ENCODE measurements at regions not wholly inside any gene's neighbourhood (a gene's known extent, or its start where the extent isn't known, plus 50 kb on each side); places are given as distances from the start of the nearest gene placed in this dataset.

DNA sequence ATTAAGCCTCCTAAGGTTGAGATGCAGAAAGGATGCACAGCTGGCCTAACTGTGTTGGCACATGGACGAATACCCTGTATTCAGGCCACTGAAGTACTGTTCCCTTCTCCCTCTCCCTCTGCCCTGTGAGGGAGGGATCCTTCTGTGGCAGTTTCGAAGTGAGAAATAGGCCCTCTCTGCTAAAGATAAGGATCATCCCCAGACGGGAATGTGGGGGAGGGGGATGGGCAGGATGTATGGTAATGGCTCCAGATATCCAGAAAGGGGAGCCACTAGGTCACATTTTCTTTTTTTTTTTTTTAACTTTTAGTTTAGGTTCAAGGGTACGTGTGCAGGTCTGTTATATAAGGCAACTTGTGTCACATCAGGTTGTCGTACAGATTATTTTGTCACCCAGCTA is 463.1 kb downstream of the TBL1XR1 start:
- no peak for DNase-seq (ENCODE audit: low read depth)

DNA sequence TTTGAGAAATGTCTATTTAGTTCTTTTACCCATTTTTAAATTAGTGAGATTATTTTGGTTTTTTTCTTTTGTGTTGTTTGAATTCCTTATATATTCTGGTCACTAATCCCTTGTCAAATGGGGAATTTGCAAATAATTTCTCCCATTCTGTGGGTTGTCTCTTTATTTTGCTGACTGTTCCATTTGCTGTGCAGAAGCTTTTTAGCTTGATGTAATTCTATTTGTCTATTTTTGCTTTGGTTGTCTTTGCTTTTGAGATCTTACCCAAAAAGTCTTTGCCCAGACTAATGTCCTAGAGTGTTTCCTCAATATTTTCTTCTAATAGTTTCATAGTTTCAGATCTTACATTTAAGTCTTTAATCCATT is 472.9 kb downstream of the TBL1XR1 start:
- DNase-seq (ENCODE audit: low read depth) = no peak

DNA sequence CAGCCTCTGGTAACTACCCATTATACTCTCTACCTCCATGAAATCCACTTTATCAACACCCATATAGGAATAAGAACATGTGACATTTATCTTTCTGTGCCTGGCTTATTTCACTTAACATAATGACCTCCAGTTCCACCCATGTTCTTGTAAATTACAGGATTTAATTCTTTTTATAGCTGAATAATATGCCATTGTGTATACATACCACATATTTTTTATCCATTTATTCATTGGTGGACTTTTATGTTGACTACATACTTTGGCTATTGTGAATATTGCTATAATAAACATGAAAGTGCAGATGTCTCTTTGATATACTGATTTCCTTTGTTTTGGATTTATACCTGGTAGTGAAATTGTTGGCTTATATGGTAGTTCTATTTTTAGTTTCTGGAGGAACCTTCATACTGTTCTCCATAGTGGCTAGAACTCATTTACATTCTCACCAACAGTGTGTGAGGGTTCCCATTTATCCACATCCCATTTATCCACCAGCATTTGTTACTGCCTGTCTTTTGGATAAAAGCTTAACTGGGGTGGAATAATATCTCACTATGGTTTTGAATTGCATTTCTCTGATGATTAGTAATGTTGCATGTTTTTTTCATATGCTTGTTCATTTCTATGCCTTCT is 473.4 kb downstream of the TBL1XR1 start:
- DNase-seq (ENCODE audit: low read depth) = no peak

DNA sequence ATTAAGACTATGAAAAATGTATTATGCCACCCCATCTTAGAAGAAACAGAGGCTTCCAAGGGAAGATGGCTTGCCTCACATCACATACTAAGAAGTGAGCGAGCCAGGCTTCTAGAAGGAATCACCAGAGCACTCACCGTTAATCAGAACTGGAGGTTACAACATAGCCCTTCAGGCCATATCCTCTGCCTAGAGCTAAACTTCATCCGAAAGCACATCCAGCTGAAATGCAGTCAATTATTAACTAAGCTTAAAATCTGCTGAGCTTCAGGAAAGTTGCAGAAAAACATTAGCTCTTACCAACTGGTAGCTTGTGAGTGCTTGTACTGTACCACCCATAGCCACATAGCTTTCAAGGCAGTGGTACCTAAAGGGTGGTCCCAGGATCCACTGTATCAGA is 483.2 kb downstream of the TBL1XR1 start:
- DNase-seq (ENCODE audit: low read depth) = no peak

DNA sequence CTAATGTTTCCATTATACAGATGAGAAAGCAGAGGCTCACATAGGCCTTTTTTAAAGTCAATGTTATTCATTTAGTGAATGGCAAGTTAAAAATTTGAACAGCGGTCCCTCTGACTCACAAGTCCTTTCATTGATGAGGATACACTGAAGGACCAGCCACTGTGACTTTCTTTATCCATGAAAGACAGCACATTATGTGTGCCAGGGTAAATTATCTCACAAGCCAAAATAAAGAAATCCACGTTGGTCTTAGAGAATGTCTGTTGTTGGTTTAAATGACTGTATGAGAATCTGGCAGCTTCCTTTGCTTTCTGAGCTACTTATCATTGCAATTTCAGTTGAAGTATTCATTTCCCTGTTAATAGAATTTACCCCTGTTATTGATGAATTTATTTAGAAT is 485.1 kb downstream of the TBL1XR1 start:
- DNase-seq (ENCODE audit: low read depth) = no peak

DNA sequence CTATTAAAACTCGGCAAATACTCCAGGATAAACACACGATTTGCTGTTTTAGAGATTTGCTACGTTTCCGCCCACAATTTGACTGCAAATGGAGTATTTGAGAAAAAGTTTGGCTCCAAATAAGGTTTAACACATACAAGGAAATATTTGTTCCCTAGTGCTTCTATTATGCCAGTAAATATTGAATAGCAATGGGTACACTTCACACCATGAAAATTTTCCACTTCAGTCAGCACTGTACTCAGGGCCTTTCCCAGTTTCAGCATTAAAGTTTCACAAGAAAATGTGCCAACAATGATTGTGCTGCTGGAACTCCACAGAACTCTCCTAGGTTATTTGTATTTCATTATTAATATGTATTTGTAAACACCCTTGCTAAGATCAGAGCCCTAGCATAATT is 498.0 kb downstream of the TBL1XR1 start:
- no peak for DNase-seq (ENCODE audit: low read depth)

DNA sequence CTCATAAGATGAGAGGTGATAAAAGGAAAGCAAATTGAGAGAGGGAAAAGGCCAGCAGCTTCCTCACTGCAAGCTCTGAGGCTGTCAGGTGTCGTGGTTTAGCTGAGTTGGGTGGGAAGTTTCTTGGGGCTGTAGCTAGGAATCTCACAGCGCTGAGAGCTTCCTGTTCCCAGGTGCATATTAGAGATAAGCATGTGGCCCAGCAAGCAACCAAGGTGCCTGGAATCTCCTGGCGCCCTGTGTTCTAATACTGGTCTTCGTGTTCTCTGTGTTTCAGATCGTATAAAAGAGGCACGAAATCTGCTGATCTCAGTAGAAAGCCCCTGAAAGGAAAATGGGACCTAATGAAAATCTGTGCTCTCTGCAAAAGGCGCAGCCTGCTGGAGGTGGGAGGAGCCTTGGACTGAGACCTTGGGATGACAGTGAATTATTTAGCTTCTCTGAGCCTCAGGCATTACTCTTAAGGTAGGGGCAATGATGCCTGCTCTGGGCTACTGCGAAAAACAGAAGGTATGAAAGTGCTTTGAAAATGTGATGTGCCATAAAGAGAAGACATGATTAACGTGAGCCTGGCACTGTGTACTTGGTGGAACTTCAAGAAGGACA is 499.9 kb downstream of the TBL1XR1 start:
- DNase-seq (ENCODE audit: low read depth) = no peak

DNA sequence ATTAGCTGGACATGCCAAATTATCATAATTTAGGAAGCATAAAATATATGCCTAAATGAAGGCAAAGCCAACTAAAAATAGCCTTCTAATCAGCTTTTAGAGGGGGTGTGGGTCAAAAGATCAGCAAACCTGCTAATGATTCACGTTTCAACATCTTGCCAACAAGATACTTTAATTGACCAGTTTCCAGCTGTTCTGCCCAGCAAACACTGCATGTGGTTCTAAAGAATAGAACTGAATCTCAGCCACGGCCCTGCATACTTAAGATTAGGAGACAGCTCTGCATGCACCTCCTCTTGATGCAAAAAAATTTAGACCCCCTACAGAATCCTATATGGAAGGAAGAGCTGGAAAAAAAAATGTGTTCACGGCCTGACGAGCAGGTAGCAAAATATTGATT is 500.5 kb downstream of the TBL1XR1 start:
- DNase-seq (ENCODE audit: low read depth) = no peak

DNA sequence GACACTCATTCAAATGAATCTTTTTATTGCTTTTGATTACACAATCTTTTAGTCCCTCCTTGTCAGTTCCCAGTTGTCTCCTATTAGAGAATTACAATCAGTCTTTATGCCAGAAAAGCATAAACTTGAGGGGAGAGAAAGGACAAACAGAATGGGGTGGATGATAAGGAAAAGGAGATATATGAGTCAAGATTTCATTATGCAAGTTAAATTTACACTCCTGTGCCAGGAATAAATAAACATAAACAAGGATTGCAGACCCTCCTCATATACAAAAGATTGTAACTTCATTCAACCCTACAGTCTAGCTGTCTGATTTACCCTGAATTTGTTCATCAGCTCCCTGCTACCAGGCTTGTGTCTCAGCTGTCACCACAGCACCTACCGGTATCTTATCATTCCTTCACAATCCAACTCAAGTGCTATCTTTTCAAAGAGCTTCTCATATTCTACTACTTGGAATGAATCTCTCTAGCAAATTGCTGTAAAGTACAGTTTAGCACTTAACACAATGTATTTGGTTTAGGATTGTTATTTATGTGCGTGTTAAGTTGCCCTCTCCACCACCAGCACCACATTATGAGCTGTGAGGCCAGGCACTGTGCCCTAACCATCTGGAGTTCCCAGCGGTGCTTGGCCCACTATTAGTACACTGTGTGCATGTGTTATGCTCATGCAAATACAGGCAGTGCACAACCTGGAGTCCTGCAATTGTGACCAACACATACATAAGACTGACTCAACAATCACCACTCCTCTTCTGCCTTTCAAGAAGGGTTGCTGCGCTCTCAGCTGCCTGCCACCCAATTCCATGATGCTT is 504.1 kb downstream of the TBL1XR1 start:
- DNase-seq (ENCODE audit: low read depth) = no peak

DNA sequence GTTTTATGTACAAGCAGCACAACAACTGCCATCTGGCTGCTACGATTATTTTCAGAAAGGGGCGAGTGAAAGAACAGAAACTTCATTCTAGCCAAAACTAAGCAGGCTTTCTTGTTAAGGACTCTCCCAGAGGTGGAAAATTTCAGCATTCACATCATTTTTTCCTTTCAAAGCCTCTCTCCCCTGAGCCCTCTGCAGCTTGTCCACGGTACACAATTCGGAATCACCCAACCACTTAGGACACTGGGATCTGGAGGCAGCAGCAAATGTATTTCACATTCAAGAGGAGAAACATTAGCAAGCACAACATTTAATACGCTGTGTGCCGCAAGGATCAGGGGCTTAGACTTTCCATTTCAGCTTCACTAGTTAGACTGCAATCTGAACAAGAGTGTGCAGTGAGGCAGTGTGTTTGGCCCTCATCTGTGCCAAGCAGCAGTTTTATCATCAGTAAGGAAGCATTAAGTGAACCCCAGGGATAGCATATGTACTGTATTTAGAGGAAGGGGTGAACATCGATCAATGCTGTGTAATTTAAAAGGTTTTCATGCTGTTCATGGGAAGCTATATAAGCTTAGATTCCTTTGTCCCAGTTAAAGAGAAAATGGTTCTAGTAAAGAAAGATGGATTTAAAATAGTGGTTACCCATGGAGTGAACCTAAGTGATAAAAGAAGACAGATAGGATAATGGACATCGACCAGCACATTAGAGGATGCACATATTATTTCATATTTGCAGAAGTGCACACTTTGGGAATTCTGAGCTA is 504.9 kb downstream of the TBL1XR1 start:
- DNase-seq (ENCODE audit: low read depth) = no peak

DNA sequence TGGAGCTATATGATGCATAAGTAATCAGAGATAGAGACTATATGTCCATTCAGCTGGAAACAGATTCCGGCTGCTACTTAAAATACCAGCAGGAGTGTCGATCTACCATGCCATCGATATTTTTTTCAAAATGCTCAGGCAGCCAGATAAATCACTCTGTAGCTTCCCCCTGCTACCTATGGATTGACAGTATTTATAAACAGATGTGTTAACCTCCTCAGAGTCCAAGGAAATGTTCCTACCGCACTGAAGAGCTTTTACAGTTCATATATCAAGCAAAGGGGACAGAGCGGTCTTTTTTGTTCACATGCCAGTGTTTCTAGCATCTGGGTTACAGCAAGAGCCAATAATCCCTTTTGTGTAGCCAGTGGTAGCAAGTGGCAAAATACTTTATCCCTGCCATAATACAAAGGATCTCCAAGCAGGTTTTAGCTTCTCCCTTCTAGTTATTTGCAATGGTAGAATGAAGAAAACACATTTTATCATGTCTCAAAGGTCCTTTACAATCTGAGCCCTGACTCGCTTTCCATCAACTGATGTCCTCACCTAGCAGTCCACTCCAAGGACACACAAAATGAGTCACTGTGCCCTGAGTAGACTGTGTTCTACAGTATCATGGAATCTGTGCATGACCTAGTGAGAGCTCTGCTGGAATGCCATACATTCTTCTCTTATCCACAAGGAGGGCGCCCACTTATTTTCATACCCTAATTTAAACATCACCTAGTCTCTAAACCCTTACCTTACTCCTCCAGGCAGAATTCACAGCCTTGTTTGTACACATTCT is 507.0 kb downstream of the TBL1XR1 start:
- no peak for DNase-seq (ENCODE audit: low read depth)

DNA sequence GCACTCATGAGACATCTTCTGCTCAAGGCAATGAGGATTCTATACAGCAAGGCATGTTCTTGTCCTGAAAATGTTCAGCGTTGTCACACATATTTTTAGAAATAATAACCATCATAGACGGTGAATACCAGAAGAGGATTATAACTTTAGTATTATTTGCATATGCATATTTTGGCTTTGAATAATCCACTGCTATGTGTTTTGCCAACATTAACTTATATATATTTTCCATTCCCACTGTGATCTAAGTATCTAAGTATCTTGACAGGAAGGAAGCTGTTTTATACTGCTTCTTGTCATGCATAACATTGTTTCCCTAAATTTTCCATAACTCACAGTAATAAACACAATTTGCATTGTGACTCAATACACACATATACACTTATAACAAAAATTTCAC is 509.5 kb downstream of the TBL1XR1 start:
- DNase-seq (ENCODE audit: low read depth) = no peak

DNA sequence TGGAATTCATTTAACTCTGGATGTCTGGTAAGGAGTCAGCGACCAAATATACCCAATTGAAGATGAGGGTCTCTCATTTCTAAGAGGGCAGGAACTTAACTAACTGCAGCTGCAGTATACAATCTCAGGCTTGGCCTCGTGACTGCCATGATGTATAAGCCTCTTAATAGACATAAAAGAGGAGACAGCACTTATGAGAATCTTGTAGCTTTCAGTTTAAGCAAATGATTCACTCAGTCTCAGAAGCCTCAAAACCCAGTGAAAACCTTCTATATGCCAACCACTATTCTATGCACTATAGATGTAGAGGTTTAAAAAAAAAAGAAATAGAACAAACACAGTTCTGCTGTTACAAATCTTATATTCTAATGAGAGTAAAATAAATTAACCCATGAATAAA is 513.9 kb downstream of the TBL1XR1 start:
- no peak for DNase-seq (ENCODE audit: low read depth)

DNA sequence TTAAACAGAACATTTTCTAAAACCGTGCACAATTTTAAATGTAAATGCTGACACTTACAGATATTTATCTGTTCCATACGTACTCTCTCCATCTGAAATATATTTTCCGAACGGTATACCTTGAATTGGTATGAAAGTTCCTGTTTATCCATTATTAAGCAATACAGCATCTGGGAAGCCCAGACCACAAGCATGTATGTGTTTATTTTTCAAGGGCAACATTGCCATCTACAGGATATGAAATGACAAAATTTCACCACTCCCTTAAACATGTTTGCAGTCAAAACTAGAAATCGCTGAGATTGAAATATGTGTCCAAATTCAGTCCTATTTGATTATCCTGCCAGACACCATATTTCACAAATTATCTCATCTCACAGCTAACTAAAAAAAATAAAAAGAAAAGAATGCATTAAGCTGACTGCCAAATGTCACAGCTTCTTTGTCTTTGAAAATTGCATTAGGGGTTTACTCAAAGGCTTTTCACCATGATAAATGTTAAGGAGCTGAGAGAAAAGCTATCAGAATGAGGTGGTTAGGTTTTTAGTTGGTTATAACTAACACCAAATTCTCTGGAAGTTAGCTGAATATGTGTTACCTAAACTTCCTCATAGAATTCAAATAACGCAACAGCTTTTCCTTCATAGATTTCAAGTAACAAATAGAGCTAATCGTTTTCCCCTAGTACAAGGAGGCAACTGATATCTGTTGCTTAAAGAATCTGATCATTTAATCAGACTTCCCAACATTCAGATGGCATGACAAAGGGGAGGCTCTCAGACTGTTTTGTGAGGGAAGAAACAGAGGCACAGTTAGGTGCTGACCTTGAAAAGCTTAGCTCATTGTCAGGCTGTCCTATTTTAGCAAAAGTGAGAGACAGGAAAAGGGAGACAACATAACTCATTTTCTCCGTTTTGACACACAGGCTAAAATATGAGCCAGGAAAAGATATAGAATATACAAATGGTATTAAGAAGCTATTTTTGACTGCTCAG is 533.1 kb downstream of the TBL1XR1 start:
- DNase-seq (ENCODE audit: low read depth) = peak; percentile 37

DNA sequence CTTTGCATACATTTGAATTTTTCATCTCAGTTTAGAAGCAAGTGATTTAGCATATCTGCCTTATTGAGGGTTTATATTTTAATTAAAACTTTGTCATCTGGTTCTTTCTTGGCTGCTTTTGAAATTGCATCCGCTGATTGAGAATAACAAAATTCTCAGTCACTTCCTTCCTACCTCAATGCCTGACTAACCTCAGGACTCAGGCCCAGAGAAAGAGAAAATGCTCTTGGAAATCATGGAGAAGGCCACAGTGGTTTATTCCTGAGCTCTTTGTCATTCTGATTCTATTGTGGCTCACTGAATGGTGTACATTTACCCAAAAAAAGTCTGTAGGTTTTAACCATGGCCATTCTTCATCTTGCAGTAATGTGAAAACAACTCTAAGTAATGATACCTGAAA is 533.9 kb downstream of the TBL1XR1 start:
- DNase-seq (ENCODE audit: low read depth) = no peak

DNA sequence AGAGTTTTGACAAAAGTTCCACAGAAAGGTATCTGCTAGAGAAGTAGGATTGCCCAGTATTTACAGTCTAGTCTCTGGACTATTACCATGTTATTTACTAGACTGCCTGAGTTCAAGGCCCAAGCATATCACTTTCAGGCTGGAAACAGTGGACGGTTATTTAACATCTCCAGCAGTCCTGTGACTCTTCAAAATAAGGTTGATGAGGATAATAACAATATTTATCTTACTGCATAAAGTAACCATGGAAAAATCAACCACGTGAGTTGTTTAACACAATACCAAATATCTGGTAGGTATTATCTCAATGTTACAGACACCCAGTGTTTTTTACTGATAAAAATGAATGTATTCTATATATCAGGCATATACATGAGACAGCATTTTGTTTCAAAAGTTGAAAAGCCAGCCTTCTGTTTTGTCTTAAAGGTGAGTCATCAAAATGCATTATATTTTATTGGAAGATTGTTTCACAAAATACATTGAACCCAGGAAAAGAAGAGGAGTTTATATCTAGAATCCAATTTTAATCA is 535.8 kb downstream of the TBL1XR1 start:
- no peak for DNase-seq (ENCODE audit: low read depth)

DNA sequence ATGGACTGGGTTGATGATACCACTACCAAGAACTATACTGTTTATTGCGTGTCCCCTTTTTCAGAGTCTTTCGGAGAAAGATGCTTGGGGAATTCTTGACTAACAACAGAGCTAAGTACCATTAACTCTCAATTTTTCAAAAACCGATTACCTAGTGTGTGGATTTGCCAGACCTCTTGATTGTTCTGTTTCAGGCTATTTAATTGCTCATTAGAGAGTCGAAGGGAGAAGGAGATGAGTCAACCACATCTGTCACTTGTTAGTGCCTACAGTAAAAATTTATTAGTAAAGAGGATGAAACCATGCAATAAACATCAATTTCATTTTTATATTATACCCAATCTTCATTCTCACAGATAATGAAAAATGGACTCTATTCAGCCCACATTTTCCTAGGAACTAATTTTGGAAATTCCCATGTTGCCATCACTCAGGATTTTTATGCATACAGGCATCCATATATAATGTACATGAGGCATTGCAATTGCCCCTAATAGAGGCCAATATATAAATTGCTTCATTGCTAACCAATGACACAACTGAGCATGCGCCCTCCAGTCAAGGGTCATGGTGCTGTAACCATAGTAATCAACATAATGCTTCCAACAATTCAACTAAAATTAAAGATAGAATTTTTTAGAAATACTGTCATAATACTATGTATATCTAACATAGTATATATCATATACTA is 541.7 kb downstream of the TBL1XR1 start:
- DNase-seq (ENCODE audit: low read depth) = no peak

DNA sequence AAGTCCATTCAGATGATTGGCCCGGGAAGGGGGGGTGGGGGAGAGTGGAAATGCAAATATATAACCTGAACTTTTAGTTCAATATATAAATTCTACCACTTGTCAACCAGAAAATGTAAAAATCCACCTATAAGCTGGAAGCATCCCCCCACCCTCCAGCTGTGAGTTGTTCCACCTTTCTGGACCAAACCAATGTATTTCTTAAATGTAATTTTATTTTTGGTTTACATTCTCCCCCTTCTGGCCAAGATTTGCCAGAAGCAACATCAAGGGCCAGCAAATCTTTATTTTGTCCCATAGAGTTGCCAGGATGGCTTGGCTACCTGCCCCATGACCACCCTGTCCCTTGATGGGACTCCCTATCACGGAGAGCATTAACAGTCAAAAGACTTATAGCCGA is 545.7 kb downstream of the TBL1XR1 start:
- no peak for DNase-seq (ENCODE audit: low read depth)

DNA sequence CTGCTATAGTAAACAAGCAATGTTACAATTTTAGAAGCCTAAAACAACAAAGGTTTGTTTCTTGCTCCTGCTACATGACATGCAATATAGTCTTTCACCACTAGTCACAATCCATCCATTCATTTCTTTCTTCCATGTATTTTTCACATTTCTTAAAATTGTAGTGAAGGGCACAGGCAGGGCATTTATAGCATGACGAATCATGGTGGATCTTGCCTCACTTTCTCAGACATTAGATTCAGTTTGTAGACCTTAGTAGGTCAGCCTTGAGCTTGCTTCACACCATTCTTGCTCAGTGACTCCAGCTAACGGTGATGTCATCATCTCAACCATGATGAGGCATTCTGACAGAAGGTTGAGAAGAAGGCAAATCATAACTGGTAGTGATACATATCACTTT is 546.8 kb downstream of the TBL1XR1 start:
- DNase-seq (ENCODE audit: low read depth) = no peak
